HG03521 (cell line): ENCODE measurements at regions not wholly inside any gene's neighbourhood (a gene's known extent, or its start where the extent isn't known, plus 50 kb on each side); places are given as distances from the start of the nearest gene placed in this dataset.

Source experiments
- ATAC-seq: cut with Tn5 transposase; IDR thresholded peaks from one replicate; pipeline ENCODE4 v1.9.1; 2021; ENCODE audit warnings: mild to moderate bottlenecking, moderate library complexity; ENCODE audit not compliant: unreplicated experiment

- ATAC-seq = no peak
These were observed 230.9 kb upstream of the CD96 start for GRCh38 chr3:111311126-111311525.

- peak; percentile 85 for ATAC-seq
These were observed 230.2 kb upstream of the CD96 start for GRCh38 chr3:111311709-111312235.

GRCh38 chr3:111314181-111314873 lies 227.7 kb upstream of the CD96 start:
- no peak for ATAC-seq

GRCh38 chr3:111314898-111315297 lies 227.1 kb upstream of the CD96 start:
- ATAC-seq = no peak

- no peak for ATAC-seq
These were observed 225.9 kb upstream of the CD96 start for GRCh38 chr3:111315930-111316587.

- no peak for ATAC-seq
These were observed 223.7 kb upstream of the CD96 start for GRCh38 chr3:111318289-111318688.

GRCh38 chr3:111319598-111319997 lies 222.4 kb upstream of the CD96 start:
- no peak for ATAC-seq

- no peak for ATAC-seq
These were observed 220.2 kb upstream of the CD96 start for GRCh38 chr3:111321786-111322185.

- no peak for ATAC-seq
These were observed 219.0 kb upstream of the CD96 start for GRCh38 chr3:111323019-111323418.

- ATAC-seq = no peak
These were observed 217.8 kb upstream of the CD96 start for GRCh38 chr3:111324151-111324550.

GRCh38 chr3:111324645-111325044 lies 217.4 kb upstream of the CD96 start:
- no peak for ATAC-seq

GRCh38 chr3:111325160-111325718 lies 216.8 kb upstream of the CD96 start:
- no peak for ATAC-seq

GRCh38 chr3:111326144-111326995 lies 215.6 kb upstream of the CD96 start:
- ATAC-seq = no peak

GRCh38 chr3:111331306-111331705 lies 210.7 kb upstream of the CD96 start:
- ATAC-seq = no peak

- no peak for ATAC-seq
These were observed 210.1 kb upstream of the CD96 start for GRCh38 chr3:111331912-111332311.

- no peak for ATAC-seq
These were observed 209.4 kb upstream of the CD96 start for GRCh38 chr3:111332488-111333080.

- no peak for ATAC-seq
These were observed 208.4 kb upstream of the CD96 start for GRCh38 chr3:111333642-111334041.

- ATAC-seq = no peak
These were observed 206.3 kb upstream of the CD96 start for GRCh38 chr3:111335512-111336303.

GRCh38 chr3:111336511-111336910 lies 205.5 kb upstream of the CD96 start:
- no peak for ATAC-seq
